Mesodermal cell (in vitro differentiated cells): ENCODE measurements at regions not wholly inside any gene's neighbourhood (a gene's known extent, or its start where the extent isn't known, plus 50 kb on each side); places are given as distances from the start of the nearest gene placed in this dataset.
"Not testable (repeated sequence)": the region's sequence is repeated elsewhere in the genome, so short reads cannot be mapped to it uniquely, and the experiment has no call there.

ENCODE experiments used
- H3K27ac ChIP-seq: 2 replicates; pipeline ENCODE4 v1.7.0; 2013; ENCODE audit warnings: mild to moderate bottlenecking, low read depth, low read length, moderate library complexity; ENCODE audit not compliant: severe bottlenecking
- H3K36me3 ChIP-seq: 2 replicates; pipeline ENCODE4 v1.7.1; 2013; ENCODE audit warnings: mild to moderate bottlenecking, low read length, moderate library complexity; ENCODE audit not compliant: control insufficient read depth, insufficient read depth
- H3K4me1 ChIP-seq: one replicate; pipeline ENCODE4 v1.7.1; 2013; ENCODE audit warnings: mild to moderate bottlenecking, low read length; ENCODE audit not compliant: insufficient read depth, control insufficient read depth, poor library complexity, severe bottlenecking
- H3K4me3 ChIP-seq: 2 replicates; pipeline ENCODE4 v1.7.0; 2013; ENCODE audit warnings: low read length, control low read depth, mild to moderate bottlenecking; ENCODE audit not compliant: insufficient read depth, poor library complexity, severe bottlenecking; ENCODE audit errors: extremely low read depth
- H3K9me3 ChIP-seq: 2 replicates; pipeline ENCODE4 v1.7.1; 2013; ENCODE audit warnings: mild to moderate bottlenecking, low read length, moderate library complexity; ENCODE audit not compliant: control insufficient read depth
- WGBS, 2 experiments: methylation state at CpG; one replicate each; pipeline ENCODE4 v1.1.5; 2013; ENCODE audit warnings: missing lambda C conversion rate in 2 of 2; ENCODE audit not compliant: insufficient coverage in 2 of 2; 5-methylcytosine and 5-hydroxymethylcytosine counted together

- Histone ChIP-seq H3K36me3 (no peaks in the 10 kb centered on the region), H3K4me3 (no peak overlapping the region), H3K27ac (no peak overlapping the region), H3K4me1 (no peaks in the 10 kb centered on the region), H3K9me3 (no peaks in the 10 kb centered on the region)
- WGBS, 2 experiments, result 86 to 92% methylated on average over 4 of the region's 6 CpGs
Observed at GRCh38 chr7:53491051-53491450, 455.6 kb downstream of the POM121L12 start.

GRCh38 chr7:53495181-53495580, 459.7 kb downstream of the POM121L12 start:
- not testable (repeated sequence) for H3K4me3 ChIP-seq, H3K36me3 ChIP-seq, H3K27ac ChIP-seq, H3K4me1 ChIP-seq, H3K9me3 ChIP-seq
- 85 to 91% methylated on average over 9 to 13 of the region's 20 CpGs for WGBS, 2 experiments

GRCh38 chr7:53500076-53500475, 464.6 kb downstream of the POM121L12 start:
- no peak overlapping the region for H3K4me3 ChIP-seq
- H3K4me1 ChIP-seq, result peaks cover 5% of the 10 kb centered on the region
- no CpG with 5 or more reads among the region's 1 CpG for WGBS, 2 experiments
- no peak overlapping the region for H3K27ac ChIP-seq
- H3K9me3 ChIP-seq, result no peaks in the 10 kb centered on the region
- H3K36me3 ChIP-seq, result no peaks in the 10 kb centered on the region

GRCh38 chr7:53504914-53505313, 469.5 kb downstream of the POM121L12 start:
- H3K36me3 ChIP-seq, result no peaks in the 10 kb centered on the region
- WGBS, 2 experiments, result 95 to 100% methylated on average over 1 to 2 of the region's 3 CpGs
- H3K9me3 ChIP-seq, result no peaks in the 10 kb centered on the region
- peaks cover 5% of the 10 kb centered on the region for H3K4me1 ChIP-seq
- no peak overlapping the region for H3K4me3 ChIP-seq
- no peak overlapping the region for H3K27ac ChIP-seq

- no peaks in the 10 kb centered on the region for H3K36me3 ChIP-seq
- H3K27ac ChIP-seq, result no peak overlapping the region
- H3K4me3 ChIP-seq, result no peak overlapping the region
- no peaks in the 10 kb centered on the region for H3K9me3 ChIP-seq
- no peaks in the 10 kb centered on the region for H3K4me1 ChIP-seq
Observed at GRCh38 chr7:53518319-53518718, 482.9 kb downstream of the POM121L12 start.

GRCh38 chr7:53520841-53521240, 485.4 kb downstream of the POM121L12 start:
- 90 to 93% methylated on average over 3 of the region's 5 CpGs for WGBS, 2 experiments
- no peak overlapping the region for H3K4me3 ChIP-seq

GRCh38 chr7:53521638-53522184, 486.3 kb downstream of the POM121L12 start:
- H3K4me3 ChIP-seq, result no peak overlapping the region
- H3K36me3 ChIP-seq, result no peaks in the 10 kb centered on the region
- WGBS, 2 experiments, result no CpG with 5 or more reads among the region's 1 CpG
- H3K27ac ChIP-seq, result no peak overlapping the region
- H3K4me1 ChIP-seq, result no peaks in the 10 kb centered on the region
- no peaks in the 10 kb centered on the region for H3K9me3 ChIP-seq

More at GRCh38 chr7:53520841-53521240, 485.4 kb downstream of the POM121L12 start:
- Histone ChIP-seq H3K4me1 (no peaks in the 10 kb centered on the region), H3K27ac (no peak overlapping the region), H3K36me3 (no peaks in the 10 kb centered on the region), H3K9me3 (no peaks in the 10 kb centered on the region)

- no peaks in the 10 kb centered on the region for H3K36me3 ChIP-seq
- no CpG with 5 or more reads among the region's 3 CpGs for WGBS, 2 experiments
- no peaks in the 10 kb centered on the region for H3K9me3 ChIP-seq
- no peak overlapping the region for H3K4me3 ChIP-seq
- no peaks in the 10 kb centered on the region for H3K4me1 ChIP-seq
- H3K27ac ChIP-seq, result no peak overlapping the region
Observed at GRCh38 chr7:53539558-53539957, 504.1 kb downstream of the POM121L12 start.

GRCh38 chr7:53541475-53541874, 506.0 kb downstream of the POM121L12 start:
- Histone ChIP-seq H3K9me3 (no peaks in the 10 kb centered on the region), H3K27ac (no peak overlapping the region), H3K4me1 (no peaks in the 10 kb centered on the region), H3K4me3 (no peak overlapping the region), H3K36me3 (no peaks in the 10 kb centered on the region)
- WGBS, 2 experiments, result 82 to 87% methylated on average over 2 of the region's 2 CpGs

- Histone ChIP-seq H3K36me3 (no peaks in the 10 kb centered on the region), H3K4me3 (no peak overlapping the region), H3K4me1 (no peaks in the 10 kb centered on the region), H3K27ac (no peak overlapping the region), H3K9me3 (no peaks in the 10 kb centered on the region)
- WGBS, 2 experiments, result 97% methylated on average over 3 of the region's 5 CpGs; no CpG with 5 or more reads in 1 of the 2 experiments
Observed at GRCh38 chr7:53542157-53542556, 506.7 kb downstream of the POM121L12 start.
